ENCODE measurements at regions not wholly inside any gene's neighbourhood (a gene's known extent, or its start where the extent isn't known, plus 50 kb on each side); places are given as distances from the start of the nearest gene placed in this dataset.

DNA sequence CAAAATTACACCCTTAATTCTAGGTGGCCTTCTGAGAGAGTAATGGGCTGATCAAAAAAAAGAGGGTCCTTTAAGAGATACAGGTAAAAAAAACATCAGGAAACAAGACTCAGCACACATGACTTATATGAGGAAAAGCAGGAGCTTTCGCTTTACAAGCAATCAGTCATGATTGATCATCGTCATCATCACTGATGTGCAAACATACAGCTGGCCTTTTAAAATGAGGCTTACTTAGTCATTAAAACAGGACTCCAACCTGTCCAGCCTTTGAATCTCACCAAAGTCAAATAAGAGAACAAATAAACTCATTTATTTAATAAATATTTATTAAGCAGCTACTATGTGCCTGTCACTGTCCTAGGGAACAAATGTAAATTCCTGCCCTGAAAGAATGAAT, 255.3 kb downstream of the SKAP2 start:
- intact Hi-C loops (cut with DNase I): no loop called here
- no peak overlapping the region for H3K27ac ChIP-seq
- no peak overlapping the region for H3K4me3 ChIP-seq
- no peak for DNase-seq (ENCODE audit: extremely low spot score in 2 of 2)
- no peaks in the 10 kb centered on the region for H3K9me3 ChIP-seq
- H3K27me3 ChIP-seq: no peaks in the 10 kb centered on the region
- TF ChIP-seq POLR2AphosphoS5 (IDR thresholded peaks at IDR 0.05; ENCODE audit: insufficient read depth in 1 of 2, low read depth in 1 of 2) (no peak), POLR2A (IDR thresholded peaks at IDR 0.05) (no peak)
- TF ChIP-seq, protein P1, sequence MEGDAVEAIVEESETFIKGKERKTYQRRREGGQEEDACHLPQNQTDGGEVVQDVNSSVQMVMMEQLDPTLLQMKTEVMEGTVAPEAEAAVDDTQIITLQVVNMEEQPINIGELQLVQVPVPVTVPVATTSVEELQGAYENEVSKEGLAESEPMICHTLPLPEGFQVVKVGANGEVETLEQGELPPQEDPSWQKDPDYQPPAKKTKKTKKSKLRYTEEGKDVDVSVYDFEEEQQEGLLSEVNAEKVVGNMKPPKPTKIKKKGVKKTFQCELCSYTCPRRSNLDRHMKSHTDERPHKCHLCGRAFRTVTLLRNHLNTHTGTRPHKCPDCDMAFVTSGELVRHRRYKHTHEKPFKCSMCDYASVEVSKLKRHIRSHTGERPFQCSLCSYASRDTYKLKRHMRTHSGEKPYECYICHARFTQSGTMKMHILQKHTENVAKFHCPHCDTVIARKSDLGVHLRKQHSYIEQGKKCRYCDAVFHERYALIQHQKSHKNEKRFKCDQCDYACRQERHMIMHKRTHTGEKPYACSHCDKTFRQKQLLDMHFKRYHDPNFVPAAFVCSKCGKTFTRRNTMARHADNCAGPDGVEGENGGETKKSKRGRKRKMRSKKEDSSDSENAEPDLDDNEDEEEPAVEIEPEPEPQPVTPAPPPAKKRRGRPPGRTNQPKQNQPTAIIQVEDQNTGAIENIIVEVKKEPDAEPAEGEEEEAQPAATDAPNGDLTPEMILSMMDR (IDR thresholded peaks at IDR 0.05): no peak
- no peaks in the 10 kb centered on the region for H3K4me1 ChIP-seq
- no peaks in the 10 kb centered on the region for H3K36me3 ChIP-seq

DNA sequence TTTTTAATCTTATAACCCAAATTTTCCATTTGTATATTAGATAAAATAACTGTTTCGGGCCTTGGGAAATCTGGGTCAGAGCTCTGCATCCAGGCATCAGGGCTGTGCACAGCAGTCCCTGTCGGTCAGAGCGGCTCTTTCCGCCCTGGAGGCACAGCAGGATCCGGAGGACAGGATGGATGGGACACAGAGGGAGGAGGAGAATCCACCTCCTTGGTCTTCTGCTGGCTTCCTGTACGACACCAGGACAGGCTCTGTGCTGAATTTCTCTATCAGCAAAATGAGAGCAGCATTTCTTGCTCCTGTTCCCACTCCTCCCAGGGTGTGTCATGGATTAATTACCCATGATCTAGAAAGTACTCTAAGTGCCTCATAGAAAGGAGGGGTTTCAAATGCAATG, 254.9 kb downstream of the SKAP2 start:
- Histone ChIP-seq H3K4me1 (no peaks in the 10 kb centered on the region), H3K36me3 (no peaks in the 10 kb centered on the region), H3K4me3 (no peak overlapping the region), H3K27me3 (no peaks in the 10 kb centered on the region), H3K9me3 (no peaks in the 10 kb centered on the region), H3K27ac (no peak overlapping the region)
- TF ChIP-seq, protein P1 (IDR thresholded peaks at IDR 0.05): no peak
- no peak for TF ChIP-seq POLR2AphosphoS5 (IDR thresholded peaks at IDR 0.05; ENCODE audit: insufficient read depth in 1 of 2, low read depth in 1 of 2)
- no peak for TF ChIP-seq POLR2A (IDR thresholded peaks at IDR 0.05)
- DNase-seq (ENCODE audit: extremely low spot score in 2 of 2): no peak
- intact Hi-C loops (cut with DNase I): no loop called here

DNA sequence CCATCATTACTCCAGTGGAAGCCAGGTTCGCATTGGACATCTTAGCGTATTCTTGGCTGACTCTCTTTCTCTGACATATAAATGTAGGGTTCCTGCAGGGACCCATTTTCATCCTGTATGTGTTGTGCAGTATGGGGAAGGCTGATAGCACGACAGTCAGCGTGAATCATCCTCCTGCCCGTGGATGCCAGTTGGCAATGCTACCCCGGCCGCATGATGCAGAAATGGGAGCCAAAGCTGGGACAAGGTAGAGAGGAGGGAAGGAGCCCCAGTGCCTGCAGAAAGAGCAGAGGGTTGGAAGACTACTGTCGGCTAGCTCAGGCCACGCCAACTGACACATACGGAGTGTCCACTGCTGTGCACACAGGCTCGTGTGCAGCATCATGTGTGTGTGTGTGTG, 251.6 kb downstream of the SKAP2 start:
- no peaks in the 10 kb centered on the region for H3K4me1 ChIP-seq
- TF ChIP-seq, protein P1 (IDR thresholded peaks at IDR 0.05): no peak
- TF ChIP-seq POLR2AphosphoS5 (IDR thresholded peaks at IDR 0.05; ENCODE audit: insufficient read depth in 1 of 2, low read depth in 1 of 2) (no peak), POLR2A (IDR thresholded peaks at IDR 0.05) (no peak)
- no peak overlapping the region for H3K4me3 ChIP-seq
- DNase-seq (ENCODE audit: extremely low spot score in 2 of 2): no peak
- H3K27ac ChIP-seq: no peak overlapping the region
- H3K27me3 ChIP-seq: no peaks in the 10 kb centered on the region
- no peaks in the 10 kb centered on the region for H3K36me3 ChIP-seq
- intact Hi-C loops (cut with DNase I): no loop called here
- no peaks in the 10 kb centered on the region for H3K9me3 ChIP-seq

DNA sequence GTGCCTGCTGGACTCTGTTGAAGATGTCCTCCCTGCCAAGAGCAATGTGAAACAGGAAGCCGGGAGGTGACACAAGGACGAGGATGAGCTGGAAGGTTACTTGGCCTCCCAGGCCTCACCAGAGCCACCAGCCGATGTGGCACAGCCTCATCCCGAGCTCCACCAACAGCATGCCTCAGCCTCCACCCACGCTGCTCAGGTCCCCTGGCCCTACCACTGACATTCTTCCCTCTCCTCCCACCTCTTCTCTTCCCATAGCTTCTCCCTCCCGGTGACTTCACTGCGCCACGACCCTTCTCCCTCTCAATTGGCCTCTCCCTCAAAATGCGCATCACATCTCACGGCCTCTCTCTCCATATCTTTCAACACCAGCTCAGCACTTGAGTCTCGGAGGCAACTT, 249.9 kb downstream of the SKAP2 start:
- intact Hi-C loops (cut with DNase I): no loop called here
- Histone ChIP-seq H3K4me1 (no peaks in the 10 kb centered on the region), H3K9me3 (no peaks in the 10 kb centered on the region), H3K36me3 (no peaks in the 10 kb centered on the region), H3K27ac (no peak overlapping the region), H3K4me3 (no peak overlapping the region), H3K27me3 (no peaks in the 10 kb centered on the region)
- no peak for DNase-seq (ENCODE audit: extremely low spot score in 2 of 2)
- TF ChIP-seq, protein P1 (IDR thresholded peaks at IDR 0.05): no peak
- TF ChIP-seq POLR2AphosphoS5 (IDR thresholded peaks at IDR 0.05; ENCODE audit: insufficient read depth in 1 of 2, low read depth in 1 of 2): no peak
- TF ChIP-seq POLR2A (IDR thresholded peaks at IDR 0.05): no peak

DNA sequence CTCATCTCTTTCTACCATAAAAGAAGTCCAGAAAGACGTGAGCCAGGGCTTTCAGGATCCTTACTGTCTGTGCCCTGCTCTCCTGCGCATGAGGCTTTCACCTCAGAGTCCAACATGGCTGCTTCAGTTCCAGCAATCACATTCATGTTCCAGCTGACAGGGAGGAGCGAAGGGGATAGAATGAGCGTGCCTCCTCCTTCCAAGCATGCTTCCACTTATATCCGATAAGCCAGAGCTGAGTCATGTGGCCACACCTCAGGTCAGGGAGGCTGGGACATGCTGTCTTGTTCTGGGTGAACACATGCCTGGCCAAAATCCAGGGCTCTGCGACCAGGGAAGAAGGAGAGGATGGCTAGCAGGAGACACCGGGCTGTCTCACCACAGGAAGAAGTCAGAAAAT, 248.2 kb downstream of the SKAP2 start:
- intact Hi-C loops (cut with DNase I): no loop called here
- H3K4me1 ChIP-seq: no peaks in the 10 kb centered on the region
- no peaks in the 10 kb centered on the region for H3K36me3 ChIP-seq
- TF ChIP-seq POLR2AphosphoS5 (IDR thresholded peaks at IDR 0.05; ENCODE audit: insufficient read depth in 1 of 2, low read depth in 1 of 2) (no peak), POLR2A (IDR thresholded peaks at IDR 0.05) (no peak)
- TF ChIP-seq, protein P1 (IDR thresholded peaks at IDR 0.05): no peak
- no peaks in the 10 kb centered on the region for H3K9me3 ChIP-seq
- no peaks in the 10 kb centered on the region for H3K27me3 ChIP-seq
- DNase-seq (ENCODE audit: extremely low spot score in 2 of 2): no peak
- no peak overlapping the region for H3K4me3 ChIP-seq
- H3K27ac ChIP-seq: no peak overlapping the region

Data from vagina (tissue), 2 donors.